DND-41 (cell line): ENCODE measurements at regions not wholly inside any gene's neighbourhood (a gene's known extent, or its start where the extent isn't known, plus 50 kb on each side); places are given as distances from the start of the nearest gene placed in this dataset.

Experiments used
- EZH2 ChIP-seq: IDR thresholded peaks from 3 replicates; pipeline ENCODE4 v1.6.1; 2012; ENCODE audit warnings: borderline replicate concordance, low read depth, mild to moderate bottlenecking, moderate library complexity, low read length, inconsistent platforms; ENCODE audit not compliant: severe bottlenecking
- TF ChIP-seq, protein P1 (sequence below): IDR thresholded peaks from 2 replicates; pipeline ENCODE4 v1.5.1; 2012; ENCODE audit warnings: borderline replicate concordance, low read length, moderate library complexity, mild to moderate bottlenecking; ENCODE audit not compliant: poor library complexity, severe bottlenecking; ENCODE audit errors: extremely low read depth

DNA sequence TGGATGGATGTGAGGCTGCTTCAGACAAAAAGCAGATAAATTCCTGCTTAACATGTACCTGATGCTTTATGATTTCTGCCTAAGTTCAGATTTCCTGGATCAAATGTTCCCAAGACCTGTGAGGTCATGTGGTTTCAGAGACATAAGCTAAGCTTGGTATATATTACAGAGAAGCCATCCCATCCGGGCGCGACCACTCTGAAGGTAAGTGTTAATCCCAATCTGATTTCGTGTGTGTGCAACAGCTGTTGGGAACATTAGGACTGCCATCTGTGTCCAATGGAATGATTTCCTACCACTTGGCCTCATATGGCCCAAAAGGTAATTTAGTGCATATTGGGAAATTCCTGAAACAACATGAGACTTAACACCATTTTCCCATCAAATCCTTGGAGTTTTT is 199.1 kb downstream of the HS3ST3B1 start:
- TF ChIP-seq, protein P1, sequence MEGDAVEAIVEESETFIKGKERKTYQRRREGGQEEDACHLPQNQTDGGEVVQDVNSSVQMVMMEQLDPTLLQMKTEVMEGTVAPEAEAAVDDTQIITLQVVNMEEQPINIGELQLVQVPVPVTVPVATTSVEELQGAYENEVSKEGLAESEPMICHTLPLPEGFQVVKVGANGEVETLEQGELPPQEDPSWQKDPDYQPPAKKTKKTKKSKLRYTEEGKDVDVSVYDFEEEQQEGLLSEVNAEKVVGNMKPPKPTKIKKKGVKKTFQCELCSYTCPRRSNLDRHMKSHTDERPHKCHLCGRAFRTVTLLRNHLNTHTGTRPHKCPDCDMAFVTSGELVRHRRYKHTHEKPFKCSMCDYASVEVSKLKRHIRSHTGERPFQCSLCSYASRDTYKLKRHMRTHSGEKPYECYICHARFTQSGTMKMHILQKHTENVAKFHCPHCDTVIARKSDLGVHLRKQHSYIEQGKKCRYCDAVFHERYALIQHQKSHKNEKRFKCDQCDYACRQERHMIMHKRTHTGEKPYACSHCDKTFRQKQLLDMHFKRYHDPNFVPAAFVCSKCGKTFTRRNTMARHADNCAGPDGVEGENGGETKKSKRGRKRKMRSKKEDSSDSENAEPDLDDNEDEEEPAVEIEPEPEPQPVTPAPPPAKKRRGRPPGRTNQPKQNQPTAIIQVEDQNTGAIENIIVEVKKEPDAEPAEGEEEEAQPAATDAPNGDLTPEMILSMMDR: no peak
- no peak for TF ChIP-seq EZH2
